ENCODE measurements at regions not wholly inside any gene's neighbourhood (a gene's known extent, or its start where the extent isn't known, plus 50 kb on each side); places are given as distances from the start of the nearest gene placed in this dataset.

GRCh38 chr1:206411321-206411720 lies 59.0 kb upstream of the IKBKE start:
- no peak for DNase-seq

- DNase-seq: no peak
These were observed 54.3 kb upstream of the IKBKE start for GRCh38 chr1:206415942-206416341.

GRCh38 chr1:206417774-206418614 lies 52.3 kb upstream of the IKBKE start:
- no peak for DNase-seq

GRCh38 chr1:206419250-206419649 lies 51.0 kb upstream of the IKBKE start:
- no peak for DNase-seq

GRCh38 chr1:206419783-206420182 lies 50.5 kb upstream of the IKBKE start:
- DNase-seq: no peak

- no peak for DNase-seq
These were observed 49.8 kb upstream of the IKBKE start for GRCh38 chr1:206420471-206420870.
